ENCODE measurements at regions not wholly inside any gene's neighbourhood (a gene's known extent, or its start where the extent isn't known, plus 50 kb on each side); places are given as distances from the start of the nearest gene placed in this dataset.

DNA sequence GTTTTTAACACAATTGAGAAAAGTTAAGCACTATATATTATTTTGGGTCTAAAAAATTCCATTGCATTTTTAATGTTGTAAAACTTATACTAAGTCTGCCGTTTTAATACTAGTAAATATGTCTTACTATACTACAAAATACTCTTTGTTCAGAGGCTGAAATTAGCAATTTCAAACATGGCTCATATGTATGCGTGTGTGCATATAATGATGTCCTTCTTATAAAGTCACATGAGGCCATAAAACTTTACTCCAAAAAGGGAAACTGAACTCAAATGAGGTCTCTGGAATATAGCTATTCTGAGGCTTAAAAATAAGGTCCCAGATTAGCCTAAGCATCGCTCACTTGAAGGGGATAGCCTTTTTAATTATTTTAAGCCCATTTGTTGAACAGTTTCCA, 224.0 kb downstream of the MYLK4 start:
- intact Hi-C loops (cut with DNase I), result no loop called here
- Histone ChIP-seq H3K36me3 (no peaks in the 10 kb centered on the region), H3K4me3 (no peak overlapping the region), H3K9me3 (no peaks in the 10 kb centered on the region), H3K4me1 (ENCODE audit: insufficient read depth) (no peaks in the 10 kb centered on the region), H3K27me3 (no peaks in the 10 kb centered on the region), H3K27ac (no peak overlapping the region)
- no peak for TF ChIP-seq EP300 (IDR thresholded peaks at IDR 0.05)
- no peak for TF ChIP-seq POLR2A (IDR thresholded peaks at IDR 0.05)
- TF ChIP-seq, protein P1, sequence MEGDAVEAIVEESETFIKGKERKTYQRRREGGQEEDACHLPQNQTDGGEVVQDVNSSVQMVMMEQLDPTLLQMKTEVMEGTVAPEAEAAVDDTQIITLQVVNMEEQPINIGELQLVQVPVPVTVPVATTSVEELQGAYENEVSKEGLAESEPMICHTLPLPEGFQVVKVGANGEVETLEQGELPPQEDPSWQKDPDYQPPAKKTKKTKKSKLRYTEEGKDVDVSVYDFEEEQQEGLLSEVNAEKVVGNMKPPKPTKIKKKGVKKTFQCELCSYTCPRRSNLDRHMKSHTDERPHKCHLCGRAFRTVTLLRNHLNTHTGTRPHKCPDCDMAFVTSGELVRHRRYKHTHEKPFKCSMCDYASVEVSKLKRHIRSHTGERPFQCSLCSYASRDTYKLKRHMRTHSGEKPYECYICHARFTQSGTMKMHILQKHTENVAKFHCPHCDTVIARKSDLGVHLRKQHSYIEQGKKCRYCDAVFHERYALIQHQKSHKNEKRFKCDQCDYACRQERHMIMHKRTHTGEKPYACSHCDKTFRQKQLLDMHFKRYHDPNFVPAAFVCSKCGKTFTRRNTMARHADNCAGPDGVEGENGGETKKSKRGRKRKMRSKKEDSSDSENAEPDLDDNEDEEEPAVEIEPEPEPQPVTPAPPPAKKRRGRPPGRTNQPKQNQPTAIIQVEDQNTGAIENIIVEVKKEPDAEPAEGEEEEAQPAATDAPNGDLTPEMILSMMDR (IDR thresholded peaks at IDR 0.05), result no peak
- DNase-seq, result no peak
- WGBS, 3 donors, result 80 to 86% (median 82%) methylated on average over 3 of the region's 3 CpGs

DNA sequence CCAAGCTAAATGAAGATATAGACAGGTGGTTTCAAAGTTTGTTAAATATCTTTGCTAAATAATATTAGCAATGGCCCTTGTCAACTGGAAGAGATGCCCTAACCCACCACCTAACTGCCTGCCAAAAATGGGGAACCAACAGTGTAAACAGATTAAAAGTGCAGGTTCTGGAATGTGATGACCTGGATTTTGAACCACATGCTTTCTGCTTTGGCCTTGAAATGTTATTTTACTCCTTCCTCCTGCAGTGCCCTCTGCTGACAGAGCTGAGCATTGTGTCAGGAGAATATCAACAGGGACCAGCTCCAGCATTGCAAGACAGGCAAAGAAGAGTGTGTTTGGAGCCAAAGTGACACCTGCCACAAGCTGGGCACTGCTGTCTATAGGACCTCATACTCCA, 226.6 kb downstream of the MYLK4 start:
- H3K4me3 ChIP-seq, result no peak overlapping the region
- DNase-seq, result no peak
- intact Hi-C loops (cut with DNase I), result no loop called here
- TF ChIP-seq, protein P1 (IDR thresholded peaks at IDR 0.05), result no peak
- TF ChIP-seq EP300 (IDR thresholded peaks at IDR 0.05) (no peak), POLR2A (IDR thresholded peaks at IDR 0.05) (no peak)
- H3K4me1 ChIP-seq (ENCODE audit: insufficient read depth), result no peaks in the 10 kb centered on the region
- H3K27me3 ChIP-seq, result no peaks in the 10 kb centered on the region
- no peaks in the 10 kb centered on the region for H3K36me3 ChIP-seq
- no peak overlapping the region for H3K27ac ChIP-seq
- no peaks in the 10 kb centered on the region for H3K9me3 ChIP-seq

DNA sequence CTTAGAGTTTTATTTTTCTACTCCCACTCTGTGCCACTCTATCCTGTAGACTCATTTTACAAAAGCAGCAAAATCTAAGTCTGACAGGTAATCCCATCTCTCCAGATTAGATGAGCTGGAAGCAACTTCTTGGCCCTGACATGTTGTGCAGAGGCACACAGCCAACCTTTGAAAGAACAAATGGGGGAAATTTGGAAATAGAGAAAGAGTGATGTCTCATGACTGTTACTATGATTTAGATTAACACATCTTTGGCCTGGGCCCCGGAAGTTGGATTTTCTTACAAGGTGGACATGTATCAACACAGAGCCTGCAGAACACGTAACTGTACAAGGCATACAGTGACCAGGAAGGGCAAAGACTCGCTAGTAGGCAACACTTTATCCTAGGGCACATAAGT, 227.7 kb downstream of the MYLK4 start:
- Histone ChIP-seq H3K9me3 (no peaks in the 10 kb centered on the region), H3K36me3 (no peaks in the 10 kb centered on the region), H3K27me3 (no peaks in the 10 kb centered on the region), H3K27ac (no peak overlapping the region), H3K4me3 (no peak overlapping the region), H3K4me1 (ENCODE audit: insufficient read depth) (no peaks in the 10 kb centered on the region)
- intact Hi-C loops (cut with DNase I), result no loop called here
- DNase-seq, result no peak
- WGBS, 3 donors, result 75 to 86% (median 84%) methylated on average over 3 of the region's 3 CpGs
- no peak for TF ChIP-seq POLR2A (IDR thresholded peaks at IDR 0.05)
- TF ChIP-seq EP300 (IDR thresholded peaks at IDR 0.05), result no peak
- TF ChIP-seq, protein P1 (IDR thresholded peaks at IDR 0.05), result no peak

DNA sequence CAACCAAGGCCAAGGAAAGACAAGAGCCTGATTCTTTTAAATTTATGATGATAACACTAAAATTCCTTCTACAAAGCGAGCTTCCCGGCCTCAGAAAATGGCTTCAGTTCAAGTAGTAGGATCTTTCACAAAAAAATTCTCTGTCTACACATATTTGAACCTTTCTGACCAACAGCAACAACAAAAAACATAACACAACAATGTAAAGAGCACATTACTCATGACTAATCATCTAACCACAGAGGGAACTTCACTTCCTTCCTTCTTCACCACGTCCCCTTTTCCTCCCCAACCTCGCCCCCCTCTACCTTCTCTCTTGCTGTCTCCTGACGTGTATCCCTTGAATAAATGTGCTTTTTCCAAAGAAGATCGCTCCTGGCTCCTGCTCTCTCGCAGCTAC, 228.2 kb downstream of the MYLK4 start:
- H3K27ac ChIP-seq, result no peak overlapping the region
- no peaks in the 10 kb centered on the region for H3K36me3 ChIP-seq
- TF ChIP-seq EP300 (IDR thresholded peaks at IDR 0.05), result no peak
- no peak for TF ChIP-seq POLR2A (IDR thresholded peaks at IDR 0.05)
- TF ChIP-seq, protein P1 (IDR thresholded peaks at IDR 0.05), result no peak
- 35 to 40% (median 35%) methylated on average over 7 of the region's 7 CpGs for WGBS, 3 donors
- H3K4me1 ChIP-seq (ENCODE audit: insufficient read depth), result no peaks in the 10 kb centered on the region
- intact Hi-C loops (cut with DNase I), result no loop called here
- no peak overlapping the region for H3K4me3 ChIP-seq
- H3K9me3 ChIP-seq, result no peaks in the 10 kb centered on the region
- H3K27me3 ChIP-seq, result no peaks in the 10 kb centered on the region
- no peak for DNase-seq
